ENCODE measurements at regions not wholly inside any gene's neighbourhood (a gene's known extent, or its start where the extent isn't known, plus 50 kb on each side); places are given as distances from the start of the nearest gene placed in this dataset.
A peak's percentile ranks its signal among the peaks of the same experiment; 100 is the strongest.

DNA sequence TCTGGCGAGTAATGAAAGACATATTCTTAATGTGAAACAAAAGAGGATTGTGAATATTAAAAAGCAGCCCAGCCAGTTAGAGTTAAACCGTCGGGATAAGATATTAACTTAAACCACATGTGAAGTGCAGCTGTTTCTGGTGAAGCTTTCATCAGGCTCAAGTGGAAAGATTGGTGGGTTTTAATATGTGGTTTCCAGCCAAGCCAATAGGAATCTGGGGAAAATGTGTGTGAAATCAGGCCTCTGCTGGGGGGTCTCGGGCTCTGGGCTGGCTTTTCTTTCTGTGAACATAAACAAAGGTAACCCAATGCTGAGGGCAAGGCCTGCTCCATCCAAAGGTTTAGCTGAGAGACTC is 279.6 kb downstream of the SLC4A3 start:
- 58 to 66% methylated on average over 4 of the region's 4 CpGs for WGBS, 2 donors
- TF ChIP-seq, protein P1, sequence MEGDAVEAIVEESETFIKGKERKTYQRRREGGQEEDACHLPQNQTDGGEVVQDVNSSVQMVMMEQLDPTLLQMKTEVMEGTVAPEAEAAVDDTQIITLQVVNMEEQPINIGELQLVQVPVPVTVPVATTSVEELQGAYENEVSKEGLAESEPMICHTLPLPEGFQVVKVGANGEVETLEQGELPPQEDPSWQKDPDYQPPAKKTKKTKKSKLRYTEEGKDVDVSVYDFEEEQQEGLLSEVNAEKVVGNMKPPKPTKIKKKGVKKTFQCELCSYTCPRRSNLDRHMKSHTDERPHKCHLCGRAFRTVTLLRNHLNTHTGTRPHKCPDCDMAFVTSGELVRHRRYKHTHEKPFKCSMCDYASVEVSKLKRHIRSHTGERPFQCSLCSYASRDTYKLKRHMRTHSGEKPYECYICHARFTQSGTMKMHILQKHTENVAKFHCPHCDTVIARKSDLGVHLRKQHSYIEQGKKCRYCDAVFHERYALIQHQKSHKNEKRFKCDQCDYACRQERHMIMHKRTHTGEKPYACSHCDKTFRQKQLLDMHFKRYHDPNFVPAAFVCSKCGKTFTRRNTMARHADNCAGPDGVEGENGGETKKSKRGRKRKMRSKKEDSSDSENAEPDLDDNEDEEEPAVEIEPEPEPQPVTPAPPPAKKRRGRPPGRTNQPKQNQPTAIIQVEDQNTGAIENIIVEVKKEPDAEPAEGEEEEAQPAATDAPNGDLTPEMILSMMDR (IDR thresholded peaks at IDR 0.05) = no peak

DNA sequence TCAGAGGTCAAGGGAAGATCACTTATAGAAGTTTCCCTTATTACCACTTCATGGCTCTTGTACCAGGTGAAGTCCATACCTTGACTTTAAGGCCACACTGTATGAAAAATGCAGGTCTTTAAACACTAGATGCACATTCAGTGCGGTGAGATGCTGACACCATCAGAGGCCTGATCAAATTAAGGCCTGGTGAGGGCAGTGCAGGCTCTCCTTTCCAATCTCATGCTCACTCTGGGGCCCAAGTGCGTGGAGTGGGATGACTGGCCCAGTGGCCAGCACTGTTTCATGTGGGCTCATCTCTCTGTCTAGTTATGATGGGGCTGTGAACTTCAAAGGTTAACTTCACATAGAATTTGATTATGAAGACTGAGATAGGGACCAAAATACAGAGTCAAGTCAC is 281.1 kb downstream of the SLC4A3 start:
- Histone ChIP-seq H3K9me3 (no peaks in the 10 kb centered on the region), H3K27me3 (no peaks in the 10 kb centered on the region), H3K27ac (no peak overlapping the region), H3K4me1 (peaks cover 0 to 12% (median 4%) of the 10 kb centered on the region in 9 donors), H3K4me3 (no peak overlapping the region), H3K36me3 (no peaks in the 10 kb centered on the region)
- ATAC-seq = no peak
- DNase-seq = no peak
- WGBS, 2 donors = 80 to 92% methylated on average over 2 of the region's 2 CpGs
- intact Hi-C loops (cut with DNase I) = no loop called here
- TF ChIP-seq, protein P1 (IDR thresholded peaks at IDR 0.05) = no peak

More for the DNA sequence above, 279.6 kb downstream of the SLC4A3 start:
- Histone ChIP-seq H3K4me3 (no peak overlapping the region), H3K9me3 (no peaks in the 10 kb centered on the region), H3K36me3 (no peaks in the 10 kb centered on the region), H3K4me1 (peaks cover 0 to 2% (median 0%) of the 10 kb centered on the region in 9 donors), H3K27me3 (no peaks in the 10 kb centered on the region), H3K27ac (no peak overlapping the region)
- no peak for DNase-seq
- intact Hi-C loops (cut with DNase I) = no loop called here
- ATAC-seq = no peak

DNA sequence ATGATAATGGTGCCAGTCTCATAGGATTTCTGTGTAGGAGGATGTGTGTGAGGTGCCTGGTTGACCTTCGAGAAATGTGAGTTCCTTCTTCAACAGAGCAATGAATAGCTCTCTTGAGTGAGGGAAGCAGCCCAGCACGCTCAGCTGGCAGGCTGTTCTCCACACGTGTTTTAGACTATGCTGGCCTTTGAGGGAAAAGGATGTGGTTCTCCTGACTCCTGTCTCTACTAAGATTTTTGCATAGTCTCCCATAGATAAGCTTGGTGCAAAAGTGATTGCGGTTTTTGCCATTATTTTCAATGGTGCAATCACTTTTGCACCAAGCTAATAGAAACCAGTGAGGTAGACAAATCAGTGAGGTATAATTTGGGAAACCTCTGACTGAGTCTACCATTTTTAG is 284.1 kb downstream of the SLC4A3 start:
- 78 to 81% methylated on average over 4 of the region's 4 CpGs for WGBS, 2 donors
- Histone ChIP-seq H3K27me3 (no peaks in the 10 kb centered on the region), H3K36me3 (no peaks in the 10 kb centered on the region), H3K4me3 (no peak overlapping the region), H3K9me3 (no peaks in the 10 kb centered on the region), H3K27ac (no peak overlapping the region), H3K4me1 (peaks cover 0 to 12% (median 4%) of the 10 kb centered on the region in 9 donors)
- intact Hi-C loops (cut with DNase I) = loop anchor here in 1 of 10 donors (10.0 kb wide), 1 partner anchor 1663 kb away; the partner anchor contains the start of gene EPHA4
- DNase-seq (no peak), ATAC-seq (no peak)
- TF ChIP-seq, protein P1 (IDR thresholded peaks at IDR 0.05) = no peak

DNA sequence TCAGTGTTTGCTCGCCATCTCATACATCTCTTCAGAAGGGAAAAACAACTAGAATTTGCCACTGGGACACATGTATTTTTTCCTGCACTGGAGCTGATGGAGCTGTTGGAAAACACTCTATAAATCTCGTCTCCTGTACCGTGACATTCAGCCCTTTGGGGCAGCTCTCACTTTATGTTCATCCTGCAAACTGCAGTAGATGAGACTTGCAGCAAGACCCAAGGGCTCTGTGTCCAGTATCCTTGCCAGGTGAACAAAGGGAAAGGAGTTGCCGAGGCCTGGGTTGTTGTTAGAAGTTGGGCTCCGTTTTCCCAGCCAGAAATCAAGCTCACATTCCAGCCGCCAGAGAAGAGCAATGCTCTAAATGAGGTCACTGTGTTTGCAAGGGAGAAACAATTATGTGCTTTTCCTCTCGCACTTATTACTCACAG is 285.1 kb downstream of the SLC4A3 start:
- no peaks in the 10 kb centered on the region for H3K36me3 ChIP-seq
- intact Hi-C loops (cut with DNase I) = loop anchor here in 1 of 10 donors (10.0 kb wide), 1 partner anchor 1662 kb away; the partner anchor contains the start of gene EPHA4
- DNase-seq (no peak), ATAC-seq (peak in 7 of 8 donors; percentile 66 to 81 (median 72))
- peaks cover 0 to 12% (median 4%) of the 10 kb centered on the region in 9 donors for H3K4me1 ChIP-seq
- H3K4me3 ChIP-seq = no peak overlapping the region
- TF ChIP-seq, protein P1 (IDR thresholded peaks at IDR 0.05) = peak in 3 of 9 donors; percentile 44 to 48 (median 44)
- no peaks in the 10 kb centered on the region for H3K9me3 ChIP-seq
- WGBS, 2 donors = 34 to 35% methylated on average over 7 of the region's 7 CpGs
- no peaks in the 10 kb centered on the region for H3K27me3 ChIP-seq
- no peak overlapping the region for H3K27ac ChIP-seq

Data from heart right ventricle (tissue), 16 donors.